ENCODE measurements at regions not wholly inside any gene's neighbourhood (a gene's known extent, or its start where the extent isn't known, plus 50 kb on each side); places are given as distances from the start of the nearest gene placed in this dataset.
"Not testable (repeated sequence)": the region's sequence is repeated elsewhere in the genome, so short reads cannot be mapped to it uniquely, and the experiment has no call there.

- WGBS (ENCODE audit: insufficient coverage, low coverage, low lambda C conversion rate, missing lambda C conversion rate), result 64% methylated on average over 6 of the region's 6 CpGs
- TF ChIP-seq CTCF (IDR thresholded peaks at IDR 0.05) (no peak), POLR2A (IDR thresholded peaks at IDR 0.05) (no peak)
- ATAC-seq, result no peak
- DNase-seq, result no peak
- Histone ChIP-seq H3K4me1 (no peaks in the 10 kb centered on the region), H3K27me3 (no peaks in the 10 kb centered on the region), H3K9me3 (no peaks in the 10 kb centered on the region), H3K36me3 (no peaks in the 10 kb centered on the region), H3K27ac (no peak overlapping the region), H3K4me3 (no peak overlapping the region)
- intact Hi-C loops (cut with DNase I), result no loop called here
Observed at GRCh38 chr4:75254745-75255144, 259.5 kb downstream of the RCHY1 start.

- intact Hi-C loops (cut with DNase I); H3K27ac ChIP-seq; DNase-seq; ATAC-seq; H3K36me3 ChIP-seq; H3K27me3 ChIP-seq; H3K9me3 ChIP-seq; H3K4me1 ChIP-seq; H3K4me3 ChIP-seq: not testable (repeated sequence)
- 85% methylated on average over 3 of the region's 4 CpGs for WGBS (ENCODE audit: insufficient coverage, low coverage, low lambda C conversion rate, missing lambda C conversion rate)
Observed at GRCh38 chr4:75253094-75253493, 261.1 kb downstream of the RCHY1 start.

GRCh38 chr4:75251547-75251946 is 262.7 kb downstream of the RCHY1 start:
- ATAC-seq (no peak), DNase-seq (no peak)
- Histone ChIP-seq H3K27ac (no peak overlapping the region), H3K4me1 (no peaks in the 10 kb centered on the region), H3K36me3 (no peaks in the 10 kb centered on the region), H3K4me3 (no peak overlapping the region), H3K9me3 (no peaks in the 10 kb centered on the region), H3K27me3 (no peaks in the 10 kb centered on the region)
- intact Hi-C loops (cut with DNase I), result no loop called here
- 58% methylated on average over 3 of the region's 3 CpGs for WGBS (ENCODE audit: insufficient coverage, low coverage, low lambda C conversion rate, missing lambda C conversion rate)
- TF ChIP-seq CTCF (IDR thresholded peaks at IDR 0.05), result no peak
- no peak for TF ChIP-seq POLR2A (IDR thresholded peaks at IDR 0.05)

- WGBS (ENCODE audit: insufficient coverage, low coverage, low lambda C conversion rate, missing lambda C conversion rate), result 17% methylated on average over 1 of the region's 2 CpGs
- intact Hi-C loops (cut with DNase I), result no loop called here
- H3K4me1 ChIP-seq, result no peaks in the 10 kb centered on the region
- H3K4me3 ChIP-seq, result no peak overlapping the region
- no peaks in the 10 kb centered on the region for H3K36me3 ChIP-seq
- DNase-seq (no peak), ATAC-seq (no peak)
- H3K27ac ChIP-seq, result no peak overlapping the region
- no peak for TF ChIP-seq CTCF (IDR thresholded peaks at IDR 0.05)
- no peak for TF ChIP-seq POLR2A (IDR thresholded peaks at IDR 0.05)
- no peaks in the 10 kb centered on the region for H3K9me3 ChIP-seq
- H3K27me3 ChIP-seq, result no peaks in the 10 kb centered on the region
Observed at GRCh38 chr4:75249739-75250138, 264.5 kb downstream of the RCHY1 start.

- Histone ChIP-seq H3K27ac (no peak overlapping the region), H3K27me3 (no peaks in the 10 kb centered on the region), H3K9me3 (no peaks in the 10 kb centered on the region), H3K36me3 (no peaks in the 10 kb centered on the region), H3K4me3 (no peak overlapping the region), H3K4me1 (no peaks in the 10 kb centered on the region)
- no peak for DNase-seq
- TF ChIP-seq POLR2A (IDR thresholded peaks at IDR 0.05) (no peak), CTCF (IDR thresholded peaks at IDR 0.05) (no peak)
- WGBS (ENCODE audit: insufficient coverage, low coverage, low lambda C conversion rate, missing lambda C conversion rate), result 25% methylated on average over 2 of the region's 2 CpGs
- ATAC-seq, result peak in 2 of 4 donors; percentile 45 to 48
- intact Hi-C loops (cut with DNase I), result no loop called here
Observed at GRCh38 chr4:75248770-75249407, 265.3 kb downstream of the RCHY1 start.

All from right lobe of liver (tissue), 6 donors.